WTC11 (cell line): ENCODE measurements at regions not wholly inside any gene's neighbourhood (a gene's known extent, or its start where the extent isn't known, plus 50 kb on each side); places are given as distances from the start of the nearest gene placed in this dataset.

ENCODE experiments used
- ATAC-seq: fragments of 200-7000 bp; cut with Tn5 transposase; 2 replicates; pipeline ENCODE4 v1.10.0; 2021; ENCODE audit warnings: mild to moderate bottlenecking, moderate library complexity
- CTCF ChIA-PET: fragments of 300-600 bp; sonication (Branson Sonifier 250); formaldehyde crosslinking; loops from one replicate; lab custom pipeline; 2021; ENCODE audit warnings: antibody characterized with exemption; lab: Charles Lee
- POLR2A ChIA-PET: fragments of 350-600 bp; sonication (Branson Sonifier 250); formaldehyde crosslinking; loops from one replicate; lab custom pipeline; 2021; ENCODE audit warnings: antibody characterized with exemption; lab: Charles Lee
- DNase-seq: peaks from one replicate; pipeline ENCODE4 v3.0.0; 2021; ENCODE audit warnings: low spot score
- H3K27ac Mint-ChIP-seq: 2 replicates; pipeline ENCODE4 v1.8.0; 2021; ENCODE audit warnings: mixed read lengths
- H3K27me3 Mint-ChIP-seq: 2 replicates; pipeline ENCODE4 v1.8.0; 2021; ENCODE audit warnings: low read depth, mild to moderate bottlenecking, moderate library complexity, mixed read lengths
- H3K36me3 Mint-ChIP-seq: 2 replicates; pipeline ENCODE4 v1.8.0; 2021; ENCODE audit warnings: mixed read lengths
- H3K4me1 Mint-ChIP-seq: 2 replicates; pipeline ENCODE4 v1.8.0; 2022; ENCODE audit warnings: mixed read lengths
- H3K4me3 Mint-ChIP-seq: 2 replicates; pipeline ENCODE4 v1.8.0; 2021; ENCODE audit warnings: mild to moderate bottlenecking, moderate library complexity, mixed read lengths
- H3K9me3 Mint-ChIP-seq: 2 replicates; pipeline ENCODE4 v1.8.0; 2021; ENCODE audit warnings: mixed read lengths
- ATF1 ChIP-seq: sonication (generic); formaldehyde crosslinking; IDR thresholded peaks from 2 replicates; pipeline ENCODE4 v1.8.1; 2023; ENCODE audit warnings: mild to moderate bottlenecking, moderate library complexity, missing genetic modification reagents
- CREM ChIP-seq: sonication (generic); formaldehyde crosslinking; IDR thresholded peaks from 2 replicates; pipeline ENCODE4 v1.8.1; 2022; ENCODE audit warnings: mild to moderate bottlenecking, missing genetic modification reagents, moderate library complexity
- ESRRA ChIP-seq: sonication (generic); formaldehyde crosslinking; IDR thresholded peaks from 2 replicates; pipeline ENCODE4 v1.8.1; 2022; ENCODE audit warnings: mild to moderate bottlenecking, missing genetic modification reagents, borderline replicate concordance
- FOXJ3 ChIP-seq: sonication (generic); formaldehyde crosslinking; IDR thresholded peaks from 2 replicates; pipeline ENCODE4 v1.9.0; 2021; ENCODE audit warnings: missing genetic modification reagents, mild to moderate bottlenecking, borderline replicate concordance
- IRF2 ChIP-seq: sonication (generic); formaldehyde crosslinking; IDR thresholded peaks from 2 replicates; pipeline ENCODE4 v1.8.0; 2022; ENCODE audit warnings: low read depth, missing genetic modification reagents, borderline replicate concordance
- NR1H2 ChIP-seq: sonication (generic); formaldehyde crosslinking; IDR thresholded peaks from 2 replicates; pipeline ENCODE4 v1.9.0; 2021; ENCODE audit warnings: mild to moderate bottlenecking, moderate library complexity, missing genetic modification reagents
- NR2C2 ChIP-seq: sonication (generic); formaldehyde crosslinking; IDR thresholded peaks from 2 replicates; pipeline ENCODE4 v1.8.0; 2022; ENCODE audit warnings: mild to moderate bottlenecking, missing genetic modification reagents
- SMAD3 ChIP-seq: sonication (generic); formaldehyde crosslinking; IDR thresholded peaks from 2 replicates; pipeline ENCODE4 v1.8.0; 2022; ENCODE audit warnings: missing genetic modification reagents, mild to moderate bottlenecking, borderline replicate concordance
- TCF7 ChIP-seq: sonication (generic); formaldehyde crosslinking; IDR thresholded peaks from 2 replicates; pipeline ENCODE4 v1.8.0; 2022; ENCODE audit warnings: mild to moderate bottlenecking, low read depth, missing genetic modification reagents, moderate library complexity
- ZNF317 ChIP-seq: sonication (generic); formaldehyde crosslinking; IDR thresholded peaks from 2 replicates; pipeline ENCODE4 v1.8.1; 2023; ENCODE audit warnings: low read depth, mild to moderate bottlenecking, moderate library complexity, missing genetic modification reagents, borderline replicate concordance
- TF ChIP-seq, protein P1 (sequence below): sonication (generic); formaldehyde crosslinking; IDR thresholded peaks from 2 replicates; pipeline ENCODE4 v1.8.1; 2023; ENCODE audit warnings: mild to moderate bottlenecking, missing genetic modification reagents
- TF ChIP-seq, protein P2 (sequence below): sonication (generic); formaldehyde crosslinking; IDR thresholded peaks from 2 replicates; pipeline ENCODE4 v1.8.0; 2022; ENCODE audit warnings: mild to moderate bottlenecking, missing genetic modification reagents
- TF ChIP-seq, protein P3 (sequence below): sonication (generic); formaldehyde crosslinking; IDR thresholded peaks from 2 replicates; pipeline ENCODE4 v1.8.1; 2023; ENCODE audit warnings: mild to moderate bottlenecking, missing genetic modification reagents, moderate library complexity
- TF ChIP-seq, protein P4 (sequence below): fragments of 250-450 bp; sonication (Bioruptor Pico); IDR thresholded peaks from 2 replicates; pipeline ENCODE4 v1.9.0; 2021; ENCODE audit warnings: mild to moderate bottlenecking
- TF ChIP-seq, protein P5 (sequence below): sonication (generic); formaldehyde crosslinking; IDR thresholded peaks from 2 replicates; pipeline ENCODE4 v1.8.1; 2023; ENCODE audit warnings: mild to moderate bottlenecking, moderate library complexity, missing genetic modification reagents
- TF ChIP-seq, protein P6 (sequence below): sonication (generic); formaldehyde crosslinking; conservative IDR thresholded peaks from 2 replicates; pipeline ENCODE4 v1.8.1; 2023; ENCODE audit warnings: mild to moderate bottlenecking, low read depth, missing genetic modification reagents, moderate library complexity
- TF ChIP-seq, protein P7 (sequence below): sonication (generic); formaldehyde crosslinking; IDR thresholded peaks from 2 replicates; pipeline ENCODE4 v1.8.1; 2022; ENCODE audit warnings: low read depth, mild to moderate bottlenecking, moderate library complexity, missing genetic modification reagents, borderline replicate concordance

DNA sequence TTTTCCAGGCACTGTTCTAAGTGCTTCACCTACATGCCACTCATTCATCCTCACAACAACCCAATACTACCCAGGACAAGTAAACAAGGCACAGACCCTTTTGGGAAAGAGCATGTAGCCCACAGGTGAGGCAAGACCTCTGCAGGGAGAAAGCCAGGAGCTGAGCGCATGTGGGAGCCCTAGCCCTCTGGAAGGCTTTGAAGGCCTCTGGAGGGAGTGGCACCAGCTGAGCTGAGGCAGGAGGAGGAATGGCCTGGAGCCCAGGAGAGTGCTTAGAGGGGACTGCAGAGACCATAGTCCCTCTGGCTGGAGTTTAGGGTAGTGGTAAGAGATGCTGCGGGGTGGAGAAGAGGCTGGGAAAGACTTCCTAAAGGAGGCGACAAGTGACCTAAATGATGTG, 516.5 kb downstream of the FUT8 start:
- peaks cover 40% of the 10 kb centered on the region for H3K4me1 Mint-ChIP-seq
- DNase-seq (no peak), ATAC-seq (no peak)
- TF ChIP-seq, protein P1, sequence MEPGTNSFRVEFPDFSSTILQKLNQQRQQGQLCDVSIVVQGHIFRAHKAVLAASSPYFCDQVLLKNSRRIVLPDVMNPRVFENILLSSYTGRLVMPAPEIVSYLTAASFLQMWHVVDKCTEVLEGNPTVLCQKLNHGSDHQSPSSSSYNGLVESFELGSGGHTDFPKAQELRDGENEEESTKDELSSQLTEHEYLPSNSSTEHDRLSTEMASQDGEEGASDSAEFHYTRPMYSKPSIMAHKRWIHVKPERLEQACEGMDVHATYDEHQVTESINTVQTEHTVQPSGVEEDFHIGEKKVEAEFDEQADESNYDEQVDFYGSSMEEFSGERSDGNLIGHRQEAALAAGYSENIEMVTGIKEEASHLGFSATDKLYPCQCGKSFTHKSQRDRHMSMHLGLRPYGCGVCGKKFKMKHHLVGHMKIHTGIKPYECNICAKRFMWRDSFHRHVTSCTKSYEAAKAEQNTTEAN (CRISPR knock-in tag) = no peak
- TF ChIP-seq NR2C2 (CRISPR knock-in tag) (no peak), CREM (no peak), ZNF317 (no peak), IRF2 (CRISPR knock-in tag) (no peak), ATF1 (CRISPR knock-in tag) (no peak), ESRRA (CRISPR knock-in tag) (no peak)
- TF ChIP-seq, protein P2, sequence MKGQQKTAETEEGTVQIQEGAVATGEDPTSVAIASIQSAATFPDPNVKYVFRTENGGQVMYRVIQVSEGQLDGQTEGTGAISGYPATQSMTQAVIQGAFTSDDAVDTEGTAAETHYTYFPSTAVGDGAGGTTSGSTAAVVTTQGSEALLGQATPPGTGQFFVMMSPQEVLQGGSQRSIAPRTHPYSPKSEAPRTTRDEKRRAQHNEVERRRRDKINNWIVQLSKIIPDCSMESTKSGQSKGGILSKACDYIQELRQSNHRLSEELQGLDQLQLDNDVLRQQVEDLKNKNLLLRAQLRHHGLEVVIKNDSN (CRISPR knock-in tag) = no peak
- TF ChIP-seq, protein P3, sequence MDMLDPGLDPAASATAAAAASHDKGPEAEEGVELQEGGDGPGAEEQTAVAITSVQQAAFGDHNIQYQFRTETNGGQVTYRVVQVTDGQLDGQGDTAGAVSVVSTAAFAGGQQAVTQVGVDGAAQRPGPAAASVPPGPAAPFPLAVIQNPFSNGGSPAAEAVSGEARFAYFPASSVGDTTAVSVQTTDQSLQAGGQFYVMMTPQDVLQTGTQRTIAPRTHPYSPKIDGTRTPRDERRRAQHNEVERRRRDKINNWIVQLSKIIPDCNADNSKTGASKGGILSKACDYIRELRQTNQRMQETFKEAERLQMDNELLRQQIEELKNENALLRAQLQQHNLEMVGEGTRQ = no peak
- TF ChIP-seq, protein P4, sequence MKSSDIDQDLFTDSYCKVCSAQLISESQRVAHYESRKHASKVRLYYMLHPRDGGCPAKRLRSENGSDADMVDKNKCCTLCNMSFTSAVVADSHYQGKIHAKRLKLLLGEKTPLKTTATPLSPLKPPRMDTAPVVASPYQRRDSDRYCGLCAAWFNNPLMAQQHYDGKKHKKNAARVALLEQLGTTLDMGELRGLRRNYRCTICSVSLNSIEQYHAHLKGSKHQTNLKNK (CRISPR knock-in tag) = no peak
- TF ChIP-seq, all 79 proteins: peak for 0
- H3K4me3 Mint-ChIP-seq = no peak overlapping the region
- ChIA-PET POLR2A (no interaction called here), CTCF (no interaction called here)
- peaks cover 11% of the 10 kb centered on the region for H3K9me3 Mint-ChIP-seq
- H3K36me3 Mint-ChIP-seq = no peaks in the 10 kb centered on the region
- no peak overlapping the region for H3K27ac Mint-ChIP-seq
- H3K27me3 Mint-ChIP-seq = no peaks in the 10 kb centered on the region

DNA sequence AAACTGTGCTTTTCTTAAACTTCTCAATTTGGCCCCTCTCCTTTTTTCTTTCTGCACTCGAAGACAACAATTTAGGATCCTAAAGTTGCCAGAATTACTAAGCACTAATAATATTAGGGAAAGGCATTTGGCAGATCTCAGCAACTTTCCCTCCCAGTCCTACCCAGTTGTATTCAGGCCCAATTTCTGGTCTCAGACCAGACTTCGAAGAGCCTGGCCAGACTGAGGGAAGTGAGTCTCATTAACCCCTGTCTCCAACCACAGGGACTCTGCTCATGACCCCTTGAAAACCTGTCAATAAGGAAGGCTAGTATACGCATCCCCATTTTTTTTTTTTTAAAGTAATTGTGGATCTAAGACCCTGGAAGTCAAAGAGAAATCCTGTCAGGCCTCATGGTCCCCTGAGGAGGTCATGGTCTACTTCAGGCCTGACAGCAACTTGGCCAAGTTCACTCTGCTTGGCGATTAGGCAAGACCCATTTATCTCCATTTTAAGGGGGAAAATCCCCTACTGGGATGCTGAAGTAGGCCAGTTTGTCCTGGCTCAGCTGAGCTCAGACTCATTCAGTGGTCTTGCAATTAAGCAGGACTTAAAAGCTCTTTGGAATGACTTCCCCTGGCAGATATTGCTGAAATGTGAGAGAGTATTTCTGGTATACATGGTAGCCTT, 521.0 kb downstream of the FUT8 start:
- peaks cover 20% of the 10 kb centered on the region for H3K9me3 Mint-ChIP-seq
- TF ChIP-seq NR1H2 (CRISPR knock-in tag) (no peak), TCF7 (CRISPR knock-in tag) (no peak), FOXJ3 (CRISPR knock-in tag) (no peak), SMAD3 (CRISPR knock-in tag) (no peak)
- TF ChIP-seq, protein P5, sequence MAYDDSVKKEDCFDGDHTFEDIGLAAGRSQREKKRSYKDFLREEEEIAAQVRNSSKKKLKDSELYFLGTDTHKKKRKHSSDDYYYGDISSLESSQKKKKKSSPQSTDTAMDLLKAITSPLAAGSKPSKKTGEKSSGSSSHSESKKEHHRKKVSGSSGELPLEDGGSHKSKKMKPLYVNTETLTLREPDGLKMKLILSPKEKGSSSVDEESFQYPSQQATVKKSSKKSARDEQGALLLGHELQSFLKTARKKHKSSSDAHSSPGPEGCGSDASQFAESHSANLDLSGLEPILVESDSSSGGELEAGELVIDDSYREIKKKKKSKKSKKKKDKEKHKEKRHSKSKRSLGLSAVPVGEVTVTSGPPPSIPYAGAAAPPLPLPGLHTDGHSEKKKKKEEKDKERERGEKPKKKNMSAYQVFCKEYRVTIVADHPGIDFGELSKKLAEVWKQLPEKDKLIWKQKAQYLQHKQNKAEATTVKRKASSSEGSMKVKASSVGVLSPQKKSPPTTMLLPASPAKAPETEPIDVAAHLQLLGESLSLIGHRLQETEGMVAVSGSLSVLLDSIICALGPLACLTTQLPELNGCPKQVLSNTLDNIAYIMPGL (CRISPR knock-in tag) = no peak
- TF ChIP-seq, protein P6, sequence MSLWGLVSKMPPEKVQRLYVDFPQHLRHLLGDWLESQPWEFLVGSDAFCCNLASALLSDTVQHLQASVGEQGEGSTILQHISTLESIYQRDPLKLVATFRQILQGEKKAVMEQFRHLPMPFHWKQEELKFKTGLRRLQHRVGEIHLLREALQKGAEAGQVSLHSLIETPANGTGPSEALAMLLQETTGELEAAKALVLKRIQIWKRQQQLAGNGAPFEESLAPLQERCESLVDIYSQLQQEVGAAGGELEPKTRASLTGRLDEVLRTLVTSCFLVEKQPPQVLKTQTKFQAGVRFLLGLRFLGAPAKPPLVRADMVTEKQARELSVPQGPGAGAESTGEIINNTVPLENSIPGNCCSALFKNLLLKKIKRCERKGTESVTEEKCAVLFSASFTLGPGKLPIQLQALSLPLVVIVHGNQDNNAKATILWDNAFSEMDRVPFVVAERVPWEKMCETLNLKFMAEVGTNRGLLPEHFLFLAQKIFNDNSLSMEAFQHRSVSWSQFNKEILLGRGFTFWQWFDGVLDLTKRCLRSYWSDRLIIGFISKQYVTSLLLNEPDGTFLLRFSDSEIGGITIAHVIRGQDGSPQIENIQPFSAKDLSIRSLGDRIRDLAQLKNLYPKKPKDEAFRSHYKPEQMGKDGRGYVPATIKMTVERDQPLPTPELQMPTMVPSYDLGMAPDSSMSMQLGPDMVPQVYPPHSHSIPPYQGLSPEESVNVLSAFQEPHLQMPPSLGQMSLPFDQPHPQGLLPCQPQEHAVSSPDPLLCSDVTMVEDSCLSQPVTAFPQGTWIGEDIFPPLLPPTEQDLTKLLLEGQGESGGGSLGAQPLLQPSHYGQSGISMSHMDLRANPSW = no peak
- TF ChIP-seq, protein P7, sequence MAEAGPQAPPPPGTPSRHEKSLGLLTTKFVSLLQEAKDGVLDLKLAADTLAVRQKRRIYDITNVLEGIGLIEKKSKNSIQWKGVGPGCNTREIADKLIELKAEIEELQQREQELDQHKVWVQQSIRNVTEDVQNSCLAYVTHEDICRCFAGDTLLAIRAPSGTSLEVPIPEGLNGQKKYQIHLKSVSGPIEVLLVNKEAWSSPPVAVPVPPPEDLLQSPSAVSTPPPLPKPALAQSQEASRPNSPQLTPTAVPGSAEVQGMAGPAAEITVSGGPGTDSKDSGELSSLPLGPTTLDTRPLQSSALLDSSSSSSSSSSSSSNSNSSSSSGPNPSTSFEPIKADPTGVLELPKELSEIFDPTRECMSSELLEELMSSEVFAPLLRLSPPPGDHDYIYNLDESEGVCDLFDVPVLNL (CRISPR knock-in tag) = no peak
- TF ChIP-seq, protein P3 = no peak
- ChIA-PET POLR2A (no interaction called here), CTCF (no interaction called here)
- H3K36me3 Mint-ChIP-seq = no peaks in the 10 kb centered on the region
- no peak overlapping the region for H3K27ac Mint-ChIP-seq
- no peak for ATAC-seq
- no peak for DNase-seq
- no peaks in the 10 kb centered on the region; the same call in 1 of the 2 replicates for H3K27me3 Mint-ChIP-seq
- no peak overlapping the region for H3K4me3 Mint-ChIP-seq
- H3K4me1 Mint-ChIP-seq = peaks cover 24% of the 10 kb centered on the region
